ENCODE measurements at regions not wholly inside any gene's neighbourhood (a gene's known extent, or its start where the extent isn't known, plus 50 kb on each side); places are given as distances from the start of the nearest gene placed in this dataset.

GRCh38 chr22:48253136-48253535, 1490.7 kb downstream of the TBC1D22A start:
- H3K9me3 ChIP-seq (ENCODE audit: control insufficient read depth, insufficient read depth, low read depth, low read length) = no peaks in the 10 kb centered on the region
- TF ChIP-seq CTCF (IDR thresholded peaks at IDR 0.05) (no peak), POLR2AphosphoS5 (IDR thresholded peaks at IDR 0.05; ENCODE audit: low read depth, low read length) (no peak), TCF7L2 (IDR thresholded peaks at IDR 0.05; ENCODE audit: low read depth, low read length) (no peak), REST (IDR thresholded peaks at IDR 0.05; ENCODE audit: insufficient read depth in 1 of 2, low read depth in 2 of 2, low read length in 1 of 2) (no peak), SIN3A (IDR thresholded peaks at IDR 0.05; ENCODE audit: borderline replicate concordance, insufficient read depth, low read depth, low read length) (no peak)
- ChIA-PET POLR2A (no interaction called here), CTCF (no interaction called here)
- no peak for ATAC-seq
- BruUV-seq (replicated peaks) = no TSS peak
- intact Hi-C loops (cut with micrococcal nuclease; ENCODE audit: unreplicated experiment) (no loop called here), in situ Hi-C loops (cut with HindIII; ENCODE audit: low pct_unique_long_range_greater_than_20kb, low sequenced_read_pairs) (no loop called here)
- peaks cover 2% of the 10 kb centered on the region; the same call in 1 of the 2 replicates for H3K27me3 ChIP-seq (ENCODE audit: control insufficient read depth, insufficient read depth, low read length)
- no peak overlapping the region for H3K4me3 ChIP-seq (ENCODE audit: low read depth in 2 of 2, low read length in 2 of 2)
- DNase-seq (ENCODE audit: low read depth, low spot score) = no peak
- no peaks in the 10 kb centered on the region for H3K36me3 ChIP-seq (ENCODE audit: control insufficient read depth, insufficient read depth, low read length)
- H3K27ac ChIP-seq (ENCODE audit: low read length) = no peak overlapping the region
- H3K4me1 ChIP-seq (ENCODE audit: control insufficient read depth, insufficient read depth, low read length) = no peaks in the 10 kb centered on the region

- Histone ChIP-seq H3K27me3 (ENCODE audit: control insufficient read depth, insufficient read depth, low read length) (no peaks in the 10 kb centered on the region; the same call in 1 of the 2 replicates), H3K4me3 (ENCODE audit: low read depth in 2 of 2, low read length in 2 of 2) (no peak overlapping the region), H3K36me3 (ENCODE audit: control insufficient read depth, insufficient read depth, low read length) (no peaks in the 10 kb centered on the region), H3K9me3 (ENCODE audit: control insufficient read depth, insufficient read depth, low read depth, low read length) (no peaks in the 10 kb centered on the region), H3K4me1 (ENCODE audit: control insufficient read depth, insufficient read depth, low read length) (no peaks in the 10 kb centered on the region), H3K27ac (ENCODE audit: low read length) (no peak overlapping the region)
- TF ChIP-seq REST (IDR thresholded peaks at IDR 0.05; ENCODE audit: insufficient read depth in 1 of 2, low read depth in 2 of 2, low read length in 1 of 2) = no peak
- ChIA-PET POLR2A (no interaction called here), CTCF (no interaction called here)
- DNase-seq (ENCODE audit: low read depth, low spot score) (no peak), ATAC-seq (no peak)
- BruUV-seq (replicated peaks) = no TSS peak
- intact Hi-C loops (cut with micrococcal nuclease; ENCODE audit: unreplicated experiment) = no loop called here
- in situ Hi-C loops (cut with HindIII; ENCODE audit: low pct_unique_long_range_greater_than_20kb, low sequenced_read_pairs) = no loop called here
Observed at GRCh38 chr22:48251629-48252028, 1489.2 kb downstream of the TBC1D22A start.

Data from Panc1 (cell line).